PC-9 (cell line): ENCODE measurements at regions not wholly inside any gene's neighbourhood (a gene's known extent, or its start where the extent isn't known, plus 50 kb on each side); places are given as distances from the start of the nearest gene placed in this dataset.

Experiments used
- BruUV-seq: library from RNA; stranded (reverse); fragments of 400-500 nt; replicated peaks from 2 replicates; lab custom pipeline; 2021; lab: Mats Ljungman, UMichigan
- CTCF ChIA-PET: fragments of 300-600 bp; sonication (Branson Sonifier 250); formaldehyde crosslinking; loops from one replicate; lab custom pipeline; 2022; ENCODE audit warnings: antibody characterized with exemption; lab: Charles Lee
- POLR2A ChIA-PET: fragments of 300-600 bp; sonication (Branson Sonifier 250); formaldehyde crosslinking; loops from one replicate; lab custom pipeline; 2022; ENCODE audit warnings: antibody characterized with exemption; ENCODE audit not compliant: unreplicated experiment; lab: Charles Lee
- DNase-seq, 2 experiments: peaks; one replicate each; pipeline versions ENCODE4 v3.0.0 to v3.0.0-alpha.2; 2015 to 2022; ENCODE audit warnings: mixed read lengths in 1 of 2
- H2AFZ ChIP-seq: fragments of 200-600 bp; sonication (generic); 2 replicates; pipeline ENCODE4 v1.8.1; 2017; ENCODE audit warnings: antibody characterized with exemption
- H3F3A ChIP-seq: fragments of 200-600 bp; sonication (generic); 2 replicates; pipeline ENCODE4 v1.8.1; 2017; ENCODE audit warnings: antibody characterized with exemption, mild to moderate bottlenecking, low read depth; ENCODE audit not compliant: insufficient read depth
- H3K27ac ChIP-seq: fragments of 200-600 bp; sonication (generic); 2 replicates; pipeline ENCODE4 v1.6.1; 2016; ENCODE audit warnings: mixed run types
- H3K27me3 ChIP-seq: fragments of 200-600 bp; sonication (generic); 2 replicates; pipeline ENCODE4 v1.6.1; 2016; ENCODE audit warnings: low read depth, mixed run types; ENCODE audit not compliant: insufficient read depth
- H3K36me3 ChIP-seq: fragments of 200-600 bp; sonication (generic); 2 replicates; pipeline ENCODE4 v1.6.1; 2016; ENCODE audit warnings: low read depth, mixed run types
- H3K4me1 ChIP-seq: fragments of 200-600 bp; sonication (generic); replicated peaks from 2 replicates; pipeline ENCODE4 v1.6.1; 2016; ENCODE audit warnings: mixed run types; ENCODE audit not compliant: insufficient read depth
- H3K4me2 ChIP-seq: fragments of 200-600 bp; sonication (generic); 2 replicates; pipeline ENCODE4 v1.6.1; 2017; ENCODE audit warnings: mixed run types
- H3K4me3 ChIP-seq: fragments of 200-600 bp; sonication (generic); 2 replicates; pipeline ENCODE4 v1.6.1; 2016; ENCODE audit warnings: mixed run types
- H3K79me2 ChIP-seq: fragments of 200-600 bp; sonication (generic); 2 replicates; pipeline ENCODE4 v1.6.1; 2017; ENCODE audit warnings: low read depth, mixed run types
- H3K9me2 ChIP-seq: fragments of 200-600 bp; sonication (generic); 2 replicates; pipeline ENCODE4 v1.8.1; 2017; ENCODE audit warnings: mild to moderate bottlenecking; ENCODE audit not compliant: insufficient read depth
- H3K9me3 ChIP-seq: fragments of 200-600 bp; sonication (generic); 2 replicates; pipeline ENCODE4 v1.8.1; 2016; ENCODE audit warnings: low read depth; ENCODE audit not compliant: insufficient read depth
- H4K20me1 ChIP-seq: fragments of 200-600 bp; sonication (generic); 2 replicates; pipeline ENCODE4 v1.8.1; 2017; ENCODE audit not compliant: insufficient read depth
- CTCF ChIP-seq: fragments of 200-600 bp; sonication (generic); conservative IDR thresholded peaks from 2 replicates; pipeline ENCODE4 v1.6.1; 2017; ENCODE audit warnings: mixed run types, antibody characterized with exemption, mild to moderate bottlenecking, moderate library complexity
- EZH2 ChIP-seq: fragments of 200-600 bp; sonication (generic); IDR thresholded peaks from 2 replicates; pipeline ENCODE4 v1.8.0; 2017; ENCODE audit warnings: antibody characterized with exemption, low read depth
- intact Hi-C: fragments of 100-400 bp; cut with micrococcal nuclease; formaldehyde crosslinking; loops from one replicate; pipeline ENCODE4 v1.10.0; 2022; ENCODE audit not compliant: unreplicated experiment

GRCh38 chr4:126678618-126679017 is 954.1 kb upstream of the INTU start:
- Histone ChIP-seq H3K36me3 (no peaks in the 10 kb centered on the region), H3K4me1 (no peaks in the 10 kb centered on the region), H3K27ac (no peak overlapping the region), H3K27me3 (no peaks in the 10 kb centered on the region), H3K9me2 (0 out of 2 replicates have a peak, but pooled peaks cover 9% of the 10 kb centered on the region), H2AFZ (no peak overlapping the region), H4K20me1 (no peaks in the 10 kb centered on the region), H3K79me2 (no peaks in the 10 kb centered on the region), H3F3A (no peaks in the 10 kb centered on the region), H3K4me3 (no peak overlapping the region), H3K9me3 (no peaks in the 10 kb centered on the region), H3K4me2 (no peak overlapping the region)
- ChIA-PET POLR2A (no interaction called here), CTCF (no interaction called here)
- DNase-seq: no peak
- TF ChIP-seq CTCF (no peak), EZH2 (no peak)
- BruUV-seq: no TSS peak
- intact Hi-C loops: no loop called here

- no peaks in the 10 kb centered on the region for H4K20me1 ChIP-seq
- H3K79me2 ChIP-seq: no peaks in the 10 kb centered on the region
- CTCF ChIA-PET: no interaction called here
- no peaks in the 10 kb centered on the region for H3F3A ChIP-seq
- BruUV-seq: no TSS peak
- H3K4me1 ChIP-seq: no peaks in the 10 kb centered on the region
- H3K27ac ChIP-seq: no peak overlapping the region
- TF ChIP-seq CTCF (no peak), EZH2 (no peak)
- no peak for DNase-seq
- no peaks in the 10 kb centered on the region for H3K27me3 ChIP-seq
- H3K9me2 ChIP-seq: 0 out of 2 replicates have a peak, but pooled peaks cover 9% of the 10 kb centered on the region
- no peak overlapping the region for H2AFZ ChIP-seq
- no peak overlapping the region for H3K4me3 ChIP-seq
- intact Hi-C loops: no loop called here
- no peaks in the 10 kb centered on the region for H3K36me3 ChIP-seq
- POLR2A ChIA-PET: no interaction called here
- no peak overlapping the region for H3K4me2 ChIP-seq
- no peaks in the 10 kb centered on the region for H3K9me3 ChIP-seq
Measured at GRCh38 chr4:126679303-126679702, 953.5 kb upstream of the INTU start.

DNA sequence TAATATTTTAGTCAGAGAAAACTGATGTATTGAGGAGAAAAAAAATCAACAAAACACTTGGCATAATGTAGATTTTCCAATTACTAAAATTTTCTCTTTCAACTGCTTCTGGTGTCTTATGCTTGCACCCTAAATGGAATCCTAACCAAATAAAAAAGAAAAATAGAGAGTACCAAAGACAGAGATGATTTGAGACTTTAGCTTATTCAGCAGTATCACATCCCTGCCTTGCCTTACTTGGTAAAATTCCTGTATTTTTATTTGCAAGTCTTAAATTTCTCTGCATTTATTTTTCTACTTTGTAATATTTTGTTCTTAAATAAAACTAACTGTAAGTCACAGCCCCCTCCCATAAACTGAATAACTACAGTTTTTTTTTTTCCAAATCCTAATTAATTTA is 950.5 kb upstream of the INTU start:
- Histone ChIP-seq H3K36me3 (no peaks in the 10 kb centered on the region), H3K79me2 (no peaks in the 10 kb centered on the region), H3K9me2 (0 out of 2 replicates have a peak, but pooled peaks cover 6% of the 10 kb centered on the region), H2AFZ (no peak overlapping the region), H3K27me3 (no peaks in the 10 kb centered on the region), H3F3A (no peaks in the 10 kb centered on the region), H3K27ac (no peak overlapping the region), H3K4me1 (no peaks in the 10 kb centered on the region), H3K4me2 (no peak overlapping the region), H4K20me1 (no peaks in the 10 kb centered on the region), H3K4me3 (no peak overlapping the region), H3K9me3 (no peaks in the 10 kb centered on the region)
- no TSS peak for BruUV-seq
- no peak for TF ChIP-seq EZH2
- TF ChIP-seq CTCF: no peak
- ChIA-PET POLR2A (no interaction called here), CTCF (no interaction called here)
- intact Hi-C loops: no loop called here
- no peak for DNase-seq
